ENCODE measurements at regions not wholly inside any gene's neighbourhood (a gene's known extent, or its start where the extent isn't known, plus 50 kb on each side); places are given as distances from the start of the nearest gene placed in this dataset.

GRCh38 chr6:6857528-6857927 is 250.2 kb upstream of the RREB1 start:
- Histone ChIP-seq H2AFZ (ENCODE audit: low read length) (no peak overlapping the region), H3K27ac (ENCODE audit: low read depth, low read length, poor library complexity, severe bottlenecking) (no peak overlapping the region), H3K4me3 (ENCODE audit: low read depth, low read length, poor library complexity, severe bottlenecking) (no peak overlapping the region), H3F3A (ENCODE audit: insufficient read depth, low read length) (no peaks in the 10 kb centered on the region), H3K4me2 (ENCODE audit: low read length) (no peak overlapping the region), H3K36me3 (ENCODE audit: insufficient read depth, low read length) (no peaks in the 10 kb centered on the region), H3K4me1 (ENCODE audit: insufficient read depth, low read length, severe bottlenecking) (no peaks in the 10 kb centered on the region), H3K9me2 (ENCODE audit: low read depth, low read length) (no peaks in the 10 kb centered on the region), H3K9me3 (ENCODE audit: low read length) (no peaks in the 10 kb centered on the region), H4K20me1 (ENCODE audit: insufficient read depth, low read length) (no peaks in the 10 kb centered on the region), H3K79me2 (ENCODE audit: insufficient read depth, low read length) (no peaks in the 10 kb centered on the region), H3K27me3 (ENCODE audit: insufficient read depth, low read length) (peaks cover 4% of the 10 kb centered on the region), H3K9ac (ENCODE audit: low read length) (no peak overlapping the region)
- no peak for TF ChIP-seq CTCF (IDR thresholded peaks at IDR 0.05; ENCODE audit: low read length)
- TF ChIP-seq EZH2 (IDR thresholded peaks at IDR 0.05; ENCODE audit: borderline replicate concordance, low read length): no peak

GRCh38 chr6:6858533-6858982 is 249.2 kb upstream of the RREB1 start:
- no peaks in the 10 kb centered on the region for H3K79me2 ChIP-seq (ENCODE audit: insufficient read depth, low read length)
- no peak overlapping the region for H3K4me3 ChIP-seq (ENCODE audit: low read depth, low read length, poor library complexity, severe bottlenecking)
- TF ChIP-seq CTCF (IDR thresholded peaks at IDR 0.05; ENCODE audit: low read length) (no peak), EZH2 (IDR thresholded peaks at IDR 0.05; ENCODE audit: borderline replicate concordance, low read length) (no peak)
- H3K9me3 ChIP-seq (ENCODE audit: low read length): no peaks in the 10 kb centered on the region
- H3K9ac ChIP-seq (ENCODE audit: low read length): no peak overlapping the region
- no peaks in the 10 kb centered on the region for H4K20me1 ChIP-seq (ENCODE audit: insufficient read depth, low read length)
- H2AFZ ChIP-seq (ENCODE audit: low read length): no peak overlapping the region
- no peaks in the 10 kb centered on the region for H3F3A ChIP-seq (ENCODE audit: insufficient read depth, low read length)
- H3K27ac ChIP-seq (ENCODE audit: low read depth, low read length, poor library complexity, severe bottlenecking): no peak overlapping the region
- H3K9me2 ChIP-seq (ENCODE audit: low read depth, low read length): no peaks in the 10 kb centered on the region
- no peaks in the 10 kb centered on the region; the same call in 1 of the 2 replicates for H3K27me3 ChIP-seq (ENCODE audit: insufficient read depth, low read length)
- H3K36me3 ChIP-seq (ENCODE audit: insufficient read depth, low read length): no peaks in the 10 kb centered on the region
- H3K4me1 ChIP-seq (ENCODE audit: insufficient read depth, low read length, severe bottlenecking): no peaks in the 10 kb centered on the region
- H3K4me2 ChIP-seq (ENCODE audit: low read length): no peak overlapping the region

GRCh38 chr6:6859105-6859504 is 248.7 kb upstream of the RREB1 start:
- H3F3A ChIP-seq (ENCODE audit: insufficient read depth, low read length): no peaks in the 10 kb centered on the region
- no peak overlapping the region for H3K27ac ChIP-seq (ENCODE audit: low read depth, low read length, poor library complexity, severe bottlenecking)
- no peaks in the 10 kb centered on the region for H3K79me2 ChIP-seq (ENCODE audit: insufficient read depth, low read length)
- H3K4me3 ChIP-seq (ENCODE audit: low read depth, low read length, poor library complexity, severe bottlenecking): no peak overlapping the region
- no peaks in the 10 kb centered on the region for H3K4me1 ChIP-seq (ENCODE audit: insufficient read depth, low read length, severe bottlenecking)
- H3K4me2 ChIP-seq (ENCODE audit: low read length): no peak overlapping the region
- H4K20me1 ChIP-seq (ENCODE audit: insufficient read depth, low read length): no peaks in the 10 kb centered on the region
- no peak overlapping the region for H3K9ac ChIP-seq (ENCODE audit: low read length)
- no peaks in the 10 kb centered on the region; the same call in 1 of the 2 replicates for H3K27me3 ChIP-seq (ENCODE audit: insufficient read depth, low read length)
- H2AFZ ChIP-seq (ENCODE audit: low read length): no peak overlapping the region
- no peaks in the 10 kb centered on the region for H3K36me3 ChIP-seq (ENCODE audit: insufficient read depth, low read length)
- no peaks in the 10 kb centered on the region for H3K9me3 ChIP-seq (ENCODE audit: low read length)
- no peak for TF ChIP-seq CTCF (IDR thresholded peaks at IDR 0.05; ENCODE audit: low read length)
- no peak for TF ChIP-seq EZH2 (IDR thresholded peaks at IDR 0.05; ENCODE audit: borderline replicate concordance, low read length)
- no peaks in the 10 kb centered on the region for H3K9me2 ChIP-seq (ENCODE audit: low read depth, low read length)
